C4-2B (cell line): ENCODE measurements at regions not wholly inside any gene's neighbourhood (a gene's known extent, or its start where the extent isn't known, plus 50 kb on each side); places are given as distances from the start of the nearest gene placed in this dataset.
A peak's percentile ranks its signal among the peaks of the same experiment; 100 is the strongest.

Experiments
- H3K27ac ChIP-seq: fragments of 450-650 bp; 2 replicates; pipeline ENCODE4 v1.5.1; 2017
- CTCF ChIP-seq: fragments of 450-650 bp; conservative IDR thresholded peaks from 2 replicates; pipeline ENCODE4 v1.5.1; 2017; ENCODE audit warnings: mild to moderate bottlenecking
- ZFX ChIP-seq: fragments of 450-650 bp; IDR thresholded peaks from 2 replicates; pipeline ENCODE4 v1.6.1; 2017

GRCh38 chr11:25730230-25730629 lies 601.7 kb upstream of the ANO3 start:
- H3K27ac ChIP-seq: no peak overlapping the region
- TF ChIP-seq CTCF (no peak), ZFX (no peak)

- H3K27ac ChIP-seq: no peak overlapping the region
- TF ChIP-seq ZFX: no peak
- peak; percentile 1; the same call in 1 of the 2 replicates for TF ChIP-seq CTCF
These were observed 598.2 kb upstream of the ANO3 start for GRCh38 chr11:25733777-25734176.

GRCh38 chr11:25734591-25735211 lies 597.2 kb upstream of the ANO3 start:
- H3K27ac ChIP-seq: no peak overlapping the region
- TF ChIP-seq CTCF (peak; percentile 80), ZFX (no peak)

- H3K27ac ChIP-seq: no peak overlapping the region
- TF ChIP-seq CTCF (no peak), ZFX (no peak)
These were observed 594.8 kb upstream of the ANO3 start for GRCh38 chr11:25737071-25737675.

- no peak for TF ChIP-seq CTCF
- no peak for TF ChIP-seq ZFX
- H3K27ac ChIP-seq: no peak overlapping the region
These were observed 590.0 kb upstream of the ANO3 start for GRCh38 chr11:25741886-25742285.

GRCh38 chr11:25742800-25743199 lies 589.1 kb upstream of the ANO3 start:
- TF ChIP-seq ZFX: no peak
- no peak for TF ChIP-seq CTCF
- no peak overlapping the region for H3K27ac ChIP-seq

GRCh38 chr11:25755381-25755780 lies 576.5 kb upstream of the ANO3 start:
- H3K27ac ChIP-seq: no peak overlapping the region
- TF ChIP-seq CTCF: no peak
- TF ChIP-seq ZFX: no peak
